Tibial artery (tissue), 4 donors: ENCODE measurements at regions not wholly inside any gene's neighbourhood (a gene's known extent, or its start where the extent isn't known, plus 50 kb on each side); places are given as distances from the start of the nearest gene placed in this dataset.

Experiments
- DNase-seq, 2 donors: peaks; one replicate each; pipeline ENCODE4 v3.0.0-alpha.2; 2019
- H3K27ac ChIP-seq, 2 donors: fragments of 200-600 bp; sonication (generic) in 1 of 2; 1 replicate in 1 of 2; 2 replicates in 1 of 2; pipeline ENCODE4 v1.5.1; 2018 to 2019; ENCODE audit warnings: mild to moderate bottlenecking in 1 of 2
- H3K27me3 ChIP-seq, 2 donors: fragments of 200-600 bp; sonication (generic) in 1 of 2; one replicate each; pipeline versions ENCODE4 v1.5.1 to v1.6.0; 2016 to 2019
- H3K36me3 ChIP-seq, 3 donors: fragments of 200-600 bp; sonication (generic) in 2 of 3; one replicate each; pipeline ENCODE4 v1.5.1; 2016 to 2019; ENCODE audit warnings: mild to moderate bottlenecking in 2 of 3
- H3K4me1 ChIP-seq, 4 donors: fragments of 200-600 bp; sonication (generic) in 2 of 4; 1 replicate in 3 of 4; 2 replicates in 1 of 4; pipeline ENCODE4 v1.5.1; 2016 to 2019
- H3K4me3 ChIP-seq, 2 donors: fragments of 200-600 bp; sonication (generic) in 1 of 2; 1 replicate in 1 of 2; 2 replicates in 1 of 2; pipeline ENCODE4 v1.5.1; 2018 to 2019; ENCODE audit warnings: mild to moderate bottlenecking in 2 of 2
- H3K9me3 ChIP-seq, 3 donors: fragments of 200-600 bp; sonication (generic) in 1 of 3; one replicate each; pipeline ENCODE4 v1.5.1; 2016 to 2019
- CTCF ChIP-seq, 2 experiments: fragments of 200-600 bp in 1 of 2; fragments of 450-650 bp in 1 of 2; IDR thresholded peaks; one replicate each; pipeline ENCODE4 v1.5.1; 2017 to 2019; ENCODE audit warnings: antibody characterized with exemption in 2 of 2, mild to moderate bottlenecking in 1 of 2, moderate library complexity in 1 of 2
- intact Hi-C: fragments of 100-400 bp; cut with DNase I; formaldehyde crosslinking; loops from one replicate; pipeline ENCODE4 v1.15.0; 2023; ENCODE audit warnings: low total_unique reads

GRCh38 chr2:58917596-58917995, 676.5 kb upstream of the FANCL start:
- TF ChIP-seq CTCF (IDR thresholded peaks at IDR 0.05), result no peak
- no peak overlapping the region for H3K4me3 ChIP-seq

GRCh38 chr2:58916063-58916462, 674.9 kb upstream of the FANCL start:
- no peaks in the 10 kb centered on the region for H3K36me3 ChIP-seq
- no peak overlapping the region for H3K4me3 ChIP-seq
- intact Hi-C loops, result no loop called here
- no peaks in the 10 kb centered on the region for H3K9me3 ChIP-seq
- DNase-seq, result peak in 1 of 2 donors; percentile 57
- no peak overlapping the region for H3K27ac ChIP-seq
- H3K27me3 ChIP-seq, result no peaks in the 10 kb centered on the region
- no peak for TF ChIP-seq CTCF (IDR thresholded peaks at IDR 0.05)
- H3K4me1 ChIP-seq, result no peaks in the 10 kb centered on the region

More at GRCh38 chr2:58917596-58917995, 676.5 kb upstream of the FANCL start:
- Histone ChIP-seq H3K36me3 (no peaks in the 10 kb centered on the region), H3K9me3 (no peaks in the 10 kb centered on the region), H3K27ac (no peak overlapping the region), H3K4me1 (no peaks in the 10 kb centered on the region), H3K27me3 (no peaks in the 10 kb centered on the region)
- DNase-seq, result no peak
- intact Hi-C loops, result no loop called here

- no peak overlapping the region for H3K27ac ChIP-seq
- intact Hi-C loops, result no loop called here
These were observed 673.8 kb upstream of the FANCL start for GRCh38 chr2:58914733-58915505.

GRCh38 chr2:58913082-58913726, 672.1 kb upstream of the FANCL start:
- Histone ChIP-seq H3K27me3 (no peaks in the 10 kb centered on the region), H3K4me3 (no peak overlapping the region), H3K4me1 (no peaks in the 10 kb centered on the region), H3K27ac (no peak overlapping the region), H3K36me3 (no peaks in the 10 kb centered on the region), H3K9me3 (no peaks in the 10 kb centered on the region)
- TF ChIP-seq CTCF (IDR thresholded peaks at IDR 0.05), result no peak
- intact Hi-C loops, result no loop called here
- no peak for DNase-seq

More at GRCh38 chr2:58914733-58915505, 673.8 kb upstream of the FANCL start:
- DNase-seq, result no peak
- Histone ChIP-seq H3K9me3 (no peaks in the 10 kb centered on the region), H3K36me3 (no peaks in the 10 kb centered on the region), H3K4me3 (no peak overlapping the region), H3K27me3 (no peaks in the 10 kb centered on the region), H3K4me1 (no peaks in the 10 kb centered on the region)
- TF ChIP-seq CTCF (IDR thresholded peaks at IDR 0.05), result no peak

- Histone ChIP-seq H3K27ac (no peak overlapping the region), H3K36me3 (no peaks in the 10 kb centered on the region), H3K9me3 (no peaks in the 10 kb centered on the region), H3K27me3 (no peaks in the 10 kb centered on the region), H3K4me3 (no peak overlapping the region), H3K4me1 (no peaks in the 10 kb centered on the region)
- no peak for TF ChIP-seq CTCF (IDR thresholded peaks at IDR 0.05)
- DNase-seq, result no peak
- intact Hi-C loops, result no loop called here
These were observed 670.8 kb upstream of the FANCL start for GRCh38 chr2:58911877-58912276.
